ENCODE measurements at regions not wholly inside any gene's neighbourhood (a gene's known extent, or its start where the extent isn't known, plus 50 kb on each side); places are given as distances from the start of the nearest gene placed in this dataset.

- TF ChIP-seq POU6F1 (CRISPR knock-in tag; IDR thresholded peaks at IDR 0.05; ENCODE audit: borderline replicate concordance, low read depth): no peak
- no peak for TF ChIP-seq CREB5 (CRISPR knock-in tag; IDR thresholded peaks at IDR 0.05; ENCODE audit: low read depth)
- no peak for TF ChIP-seq PATZ1 (CRISPR knock-in tag; IDR thresholded peaks at IDR 0.05; ENCODE audit: borderline replicate concordance)
- no peak for TF ChIP-seq ESRRG (CRISPR knock-in tag; IDR thresholded peaks at IDR 0.05)
- TF ChIP-seq ZFP3 (CRISPR knock-in tag; IDR thresholded peaks at IDR 0.05): no peak
- no peak for TF ChIP-seq RARB (CRISPR knock-in tag; IDR thresholded peaks at IDR 0.05)
- no peak for TF ChIP-seq TCF4 (CRISPR knock-in tag; IDR thresholded peaks at IDR 0.05; ENCODE audit: borderline replicate concordance)
- no peak for TF ChIP-seq BACH2 (CRISPR knock-in tag; IDR thresholded peaks at IDR 0.05; ENCODE audit: borderline replicate concordance)
- no peak for TF ChIP-seq CSDC2 (CRISPR knock-in tag; IDR thresholded peaks at IDR 0.05)
- TF ChIP-seq ARNTL (CRISPR knock-in tag; IDR thresholded peaks at IDR 0.05; ENCODE audit: borderline replicate concordance, low read depth): no peak
- no peak for TF ChIP-seq TSHZ2 (CRISPR knock-in tag; IDR thresholded peaks at IDR 0.05)
- no peak for TF ChIP-seq GLIS3 (CRISPR knock-in tag; IDR thresholded peaks at IDR 0.05)
- TF ChIP-seq PPARA (CRISPR knock-in tag; IDR thresholded peaks at IDR 0.05; ENCODE audit: borderline replicate concordance): no peak
- no peak for TF ChIP-seq ZNF8 (CRISPR knock-in tag; IDR thresholded peaks at IDR 0.05)
Observed at GRCh38 chr13:34127523-34127922, 309.6 kb downstream of the RFC3 start.

Data from SK-N-SH treated with all-trans-retinoic acid at 6 μM for 48 hours (cell line).